ENCODE measurements at regions not wholly inside any gene's neighbourhood (a gene's known extent, or its start where the extent isn't known, plus 50 kb on each side); places are given as distances from the start of the nearest gene placed in this dataset.

DNA sequence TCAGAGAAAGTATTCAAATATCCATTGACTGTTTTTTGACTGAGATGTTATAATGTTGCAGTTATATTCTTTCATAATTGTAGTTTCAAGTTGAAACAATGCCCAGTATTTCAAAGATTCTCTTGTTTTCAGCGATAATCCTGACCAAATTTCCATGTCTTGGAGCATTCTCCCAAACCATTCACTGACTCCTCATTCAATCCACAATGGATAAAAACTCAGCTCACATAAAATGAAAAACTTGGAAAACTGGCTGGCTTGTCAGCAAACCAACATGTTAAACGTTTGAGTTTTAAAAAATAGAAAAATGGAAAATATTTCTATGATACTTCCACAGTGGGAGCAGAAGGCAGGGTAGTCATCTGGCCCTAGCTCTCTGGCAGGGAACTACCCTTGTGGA is 184.4 kb downstream of the C7orf25 start:
- no peaks in the 10 kb centered on the region for H3K9me2 ChIP-seq (ENCODE audit: insufficient read depth)
- TF ChIP-seq POLR2A (IDR thresholded peaks at IDR 0.05; ENCODE audit: borderline replicate concordance, extremely low read depth, insufficient read depth, insufficient read length) (no peak), SP1 (IDR thresholded peaks at IDR 0.05; ENCODE audit: low read depth) (no peak), EZH2 (IDR thresholded peaks at IDR 0.05) (no peak), RAD21 (IDR thresholded peaks at IDR 0.05; ENCODE audit: low read depth) (no peak), JUND (IDR thresholded peaks at IDR 0.05) (no peak), POLR2AphosphoS5 (IDR thresholded peaks at IDR 0.05; ENCODE audit: low read depth, low read length) (no peak), ZNF274 (IDR thresholded peaks at IDR 0.05; ENCODE audit: low read depth, low read length) (no peak), SRF (IDR thresholded peaks at IDR 0.05; ENCODE audit: low read depth) (no peak)
- TF ChIP-seq, protein P1, sequence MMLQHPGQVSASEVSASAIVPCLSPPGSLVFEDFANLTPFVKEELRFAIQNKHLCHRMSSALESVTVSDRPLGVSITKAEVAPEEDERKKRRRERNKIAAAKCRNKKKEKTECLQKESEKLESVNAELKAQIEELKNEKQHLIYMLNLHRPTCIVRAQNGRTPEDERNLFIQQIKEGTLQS (IDR thresholded peaks at IDR 0.05) = no peak
- no peaks in the 10 kb centered on the region for H3K27me3 ChIP-seq (ENCODE audit: insufficient read depth, low read length)
- no peaks in the 10 kb centered on the region for H3K36me3 ChIP-seq (ENCODE audit: control insufficient read depth in 1 of 2, insufficient read depth in 2 of 2, low read length in 2 of 2)
- BruUV-seq (replicated peaks) = no TSS peak
- ChIA-PET RAD21 (ENCODE audit: low non-redundant PET in 1 of 2, low total read pairs in 2 of 2, uncharacterized antibody in 2 of 2, unreplicated experiment in 2 of 2) (no interaction called here), CTCF (no interaction called here), POLR2A (no interaction called here)
- ATAC-seq = no peak
- no peaks in the 10 kb centered on the region for H4K20me1 ChIP-seq (ENCODE audit: insufficient read depth)
- no peaks in the 10 kb centered on the region for H3K9me3 ChIP-seq (ENCODE audit: control insufficient read depth in 1 of 2, insufficient read depth in 1 of 2, low read depth in 1 of 2, low read length in 2 of 2)
- H3K4me1 ChIP-seq (ENCODE audit: control insufficient read depth in 1 of 2, insufficient read depth in 2 of 2, low read length in 2 of 2) = no peaks in the 10 kb centered on the region
- no peak overlapping the region for H3K27ac ChIP-seq (ENCODE audit: low read depth, low read length)
- H3K79me2 ChIP-seq (ENCODE audit: insufficient read depth, low read length) = no peaks in the 10 kb centered on the region
- no peak overlapping the region for H3K9ac ChIP-seq (ENCODE audit: low read length)
- DNase-seq (ENCODE audit: low read depth, low spot score) = no peak
- intact Hi-C loops (cut with micrococcal nuclease) = no loop called here
- no peak overlapping the region for H3K4me3 ChIP-seq (replicated peaks in 1 of 2; ENCODE audit: low read depth in 1 of 2, low read length in 2 of 2)
- no peak overlapping the region for H2AFZ ChIP-seq (ENCODE audit: low read depth, low read length, poor library complexity, severe bottlenecking)
- H3K4me2 ChIP-seq (ENCODE audit: low read length) = no peak overlapping the region

DNA sequence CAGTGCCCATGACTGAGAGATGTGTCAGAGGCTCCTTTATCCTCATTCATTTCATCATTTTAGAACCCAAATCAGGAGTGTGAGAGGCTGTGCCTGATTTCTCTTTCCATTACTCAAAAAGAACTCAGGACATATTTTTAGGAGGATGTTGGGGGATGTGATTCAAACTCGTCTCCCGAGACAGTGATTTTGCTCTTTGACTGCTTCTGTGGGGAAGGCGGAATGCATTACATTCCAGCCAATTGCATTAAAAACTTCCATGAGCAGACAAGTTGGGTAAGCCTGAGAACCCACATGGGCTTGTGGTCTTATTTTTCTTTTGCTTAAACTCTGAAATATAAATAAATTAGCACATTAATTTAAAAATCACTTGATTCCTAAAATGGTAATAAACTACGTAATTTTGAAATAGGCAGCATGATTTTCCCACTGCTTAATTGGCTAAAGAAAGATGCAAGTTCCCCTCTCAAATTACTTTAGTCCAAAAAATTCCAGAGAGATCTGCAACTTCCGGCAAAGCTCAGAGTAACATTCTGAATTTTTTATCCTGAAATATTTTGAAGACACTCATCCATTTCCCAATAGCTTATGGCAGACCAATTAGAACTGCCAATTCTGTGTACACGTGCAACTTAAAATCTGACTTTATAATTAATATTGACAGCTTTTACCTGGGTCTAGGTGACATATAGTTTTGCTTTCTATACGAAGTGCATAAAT is 185.6 kb downstream of the C7orf25 start:
- TF ChIP-seq, protein P2, sequence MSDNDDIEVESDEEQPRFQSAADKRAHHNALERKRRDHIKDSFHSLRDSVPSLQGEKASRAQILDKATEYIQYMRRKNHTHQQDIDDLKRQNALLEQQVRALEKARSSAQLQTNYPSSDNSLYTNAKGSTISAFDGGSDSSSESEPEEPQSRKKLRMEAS (IDR thresholded peaks at IDR 0.05) = no peak
- TF ChIP-seq JUND (IDR thresholded peaks at IDR 0.05) (no peak), EGR1 (IDR thresholded peaks at IDR 0.05; ENCODE audit: low read depth) (no peak), RAD21 (IDR thresholded peaks at IDR 0.05; ENCODE audit: low read depth) (no peak), CEBPB (IDR thresholded peaks at IDR 0.05; ENCODE audit: low read depth) (no peak), YY1 (IDR thresholded peaks at IDR 0.05; ENCODE audit: extremely low read depth, insufficient replicate concordance, low read depth, low read length) (no peak), CBX3 (IDR thresholded peaks at IDR 0.05; ENCODE audit: low read depth) (no peak)
- TF ChIP-seq, protein P3, sequence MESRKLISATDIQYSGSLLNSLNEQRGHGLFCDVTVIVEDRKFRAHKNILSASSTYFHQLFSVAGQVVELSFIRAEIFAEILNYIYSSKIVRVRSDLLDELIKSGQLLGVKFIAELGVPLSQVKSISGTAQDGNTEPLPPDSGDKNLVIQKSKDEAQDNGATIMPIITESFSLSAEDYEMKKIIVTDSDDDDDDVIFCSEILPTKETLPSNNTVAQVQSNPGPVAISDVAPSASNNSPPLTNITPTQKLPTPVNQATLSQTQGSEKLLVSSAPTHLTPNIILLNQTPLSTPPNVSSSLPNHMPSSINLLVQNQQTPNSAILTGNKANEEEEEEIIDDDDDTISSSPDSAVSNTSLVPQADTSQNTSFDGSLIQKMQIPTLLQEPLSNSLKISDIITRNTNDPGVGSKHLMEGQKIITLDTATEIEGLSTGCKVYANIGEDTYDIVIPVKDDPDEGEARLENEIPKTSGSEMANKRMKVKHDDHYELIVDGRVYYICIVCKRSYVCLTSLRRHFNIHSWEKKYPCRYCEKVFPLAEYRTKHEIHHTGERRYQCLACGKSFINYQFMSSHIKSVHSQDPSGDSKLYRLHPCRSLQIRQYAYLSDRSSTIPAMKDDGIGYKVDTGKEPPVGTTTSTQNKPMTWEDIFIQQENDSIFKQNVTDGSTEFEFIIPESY (IDR thresholded peaks at IDR 0.05; ENCODE audit: extremely low read depth, insufficient replicate concordance, low read length) = no peak
- no peak overlapping the region for H3K4me2 ChIP-seq (ENCODE audit: low read length)
- no peaks in the 10 kb centered on the region for H3K9me3 ChIP-seq (ENCODE audit: control insufficient read depth in 1 of 2, insufficient read depth in 1 of 2, low read depth in 1 of 2, low read length in 2 of 2)
- no peaks in the 10 kb centered on the region for H3K4me1 ChIP-seq (ENCODE audit: control insufficient read depth in 1 of 2, insufficient read depth in 2 of 2, low read length in 2 of 2)
- H3K27me3 ChIP-seq (ENCODE audit: insufficient read depth, low read length) = no peaks in the 10 kb centered on the region
- intact Hi-C loops (cut with micrococcal nuclease) = no loop called here
- H3K4me3 ChIP-seq (replicated peaks in 1 of 2; ENCODE audit: low read depth in 1 of 2, low read length in 2 of 2) = no peak overlapping the region
- no peaks in the 10 kb centered on the region for H3K9me2 ChIP-seq (ENCODE audit: insufficient read depth)
- CTCF ChIA-PET = no interaction called here
- ATAC-seq = no peak
- H3K36me3 ChIP-seq (ENCODE audit: control insufficient read depth in 1 of 2, insufficient read depth in 2 of 2, low read length in 2 of 2) = no peaks in the 10 kb centered on the region
- BruUV-seq (replicated peaks) = no TSS peak
- H2AFZ ChIP-seq (ENCODE audit: low read depth, low read length, poor library complexity, severe bottlenecking) = no peak overlapping the region
- RAD21 ChIA-PET (ENCODE audit: low non-redundant PET in 1 of 2, low total read pairs in 2 of 2, uncharacterized antibody in 2 of 2, unreplicated experiment in 2 of 2) = no interaction called here
- POLR2A ChIA-PET = no interaction called here
- no peak overlapping the region for H3K9ac ChIP-seq (ENCODE audit: low read length)
- H3K27ac ChIP-seq (ENCODE audit: low read depth, low read length) = no peak overlapping the region
- H4K20me1 ChIP-seq (ENCODE audit: insufficient read depth) = no peaks in the 10 kb centered on the region
- H3K79me2 ChIP-seq (ENCODE audit: insufficient read depth, low read length) = no peaks in the 10 kb centered on the region
- DNase-seq (ENCODE audit: low read depth, low spot score) = no peak
